CD4-positive, alpha-beta T cell treated with Interleukin-1 beta for 1 hour (primary cell): ENCODE measurements at regions not wholly inside any gene's neighbourhood (a gene's known extent, or its start where the extent isn't known, plus 50 kb on each side); places are given as distances from the start of the nearest gene placed in this dataset.

Experiments used
- DNase-seq, 2 donors: peaks; one replicate each; pipeline ENCODE4 v3.0.0-alpha.2; 2020 to 2022

- DNase-seq = no peak
These were observed 416.4 kb downstream of the TCERG1L start for GRCh38 chr10:130895161-130895560.

DNA sequence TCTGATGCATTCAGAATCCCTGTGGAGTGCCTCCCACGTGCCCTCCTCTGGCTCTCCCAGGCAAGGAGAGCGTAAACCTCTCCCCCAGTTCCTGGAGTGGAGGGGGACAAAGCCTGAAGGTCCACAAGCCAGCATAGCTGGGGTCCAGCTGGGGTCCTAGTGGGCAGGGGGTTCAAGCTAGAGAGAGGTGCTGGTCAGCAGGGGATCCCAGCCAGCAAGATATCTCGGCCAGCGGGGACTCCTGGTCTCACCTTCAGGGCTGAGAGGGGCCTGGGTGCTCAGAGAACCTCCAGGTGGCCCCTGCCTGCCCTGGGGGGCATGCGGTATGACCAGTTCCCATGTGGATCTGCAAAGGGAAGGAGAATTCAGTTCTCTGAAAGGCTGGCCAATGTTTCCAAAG lies 413.7 kb downstream of the TCERG1L start:
- DNase-seq = no peak

- DNase-seq = no peak
These were observed 413.1 kb downstream of the TCERG1L start for GRCh38 chr10:130898381-130898780.

DNA sequence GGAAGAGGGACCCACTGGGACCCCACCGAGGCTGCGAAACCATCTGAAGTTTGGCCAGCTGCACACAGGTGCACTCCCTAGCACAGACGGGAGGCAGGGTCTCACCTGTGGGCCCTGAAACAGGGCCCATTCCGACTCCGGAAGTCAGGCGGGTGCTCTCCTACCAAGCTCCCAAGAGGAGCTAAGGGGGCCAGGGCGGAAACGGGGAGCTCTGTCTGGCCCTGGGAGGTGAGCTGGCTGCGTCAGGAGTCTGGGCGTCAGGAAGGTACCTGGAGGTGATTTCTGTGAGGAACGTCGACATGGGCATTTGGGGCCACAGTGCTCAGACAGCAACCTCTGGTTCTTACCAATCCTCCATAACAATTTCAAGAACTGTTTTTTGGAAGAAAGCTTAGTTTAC lies 411.7 kb downstream of the TCERG1L start:
- no peak for DNase-seq

DNA sequence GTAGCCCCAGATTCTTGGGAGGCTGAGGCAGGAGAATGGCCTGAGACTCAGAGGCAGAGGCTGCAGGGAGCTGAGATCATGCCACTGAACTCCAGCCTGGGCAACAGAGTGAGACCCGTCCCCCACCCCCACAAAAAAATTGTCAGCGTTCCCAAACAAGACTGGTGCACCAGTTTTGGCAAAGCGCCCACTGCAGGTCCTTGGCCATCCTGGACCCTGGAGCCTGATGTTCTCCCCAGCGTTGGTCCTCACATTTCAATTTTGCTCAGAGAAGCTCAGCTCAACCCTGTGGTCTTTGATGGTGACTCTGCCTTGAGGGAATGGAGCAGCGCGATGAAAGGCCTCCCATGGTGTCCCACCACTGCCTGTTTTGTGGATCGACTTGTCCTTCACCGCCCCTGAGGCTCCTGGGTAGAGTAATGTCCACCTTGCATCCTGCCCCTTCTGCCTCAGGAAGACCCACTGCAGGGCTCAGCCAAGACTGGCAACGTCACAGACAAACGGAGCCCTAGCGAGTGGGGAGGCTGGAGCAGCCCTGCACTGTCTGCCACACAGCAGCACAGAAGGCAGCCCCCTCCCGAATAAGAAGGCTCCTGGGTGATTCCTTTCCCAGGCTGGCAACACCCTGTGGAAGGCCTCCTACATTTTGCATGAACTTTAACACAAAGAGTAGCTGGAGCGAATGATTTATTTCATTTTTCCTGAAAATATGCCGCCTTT lies 410.9 kb downstream of the TCERG1L start:
- DNase-seq = no peak

DNA sequence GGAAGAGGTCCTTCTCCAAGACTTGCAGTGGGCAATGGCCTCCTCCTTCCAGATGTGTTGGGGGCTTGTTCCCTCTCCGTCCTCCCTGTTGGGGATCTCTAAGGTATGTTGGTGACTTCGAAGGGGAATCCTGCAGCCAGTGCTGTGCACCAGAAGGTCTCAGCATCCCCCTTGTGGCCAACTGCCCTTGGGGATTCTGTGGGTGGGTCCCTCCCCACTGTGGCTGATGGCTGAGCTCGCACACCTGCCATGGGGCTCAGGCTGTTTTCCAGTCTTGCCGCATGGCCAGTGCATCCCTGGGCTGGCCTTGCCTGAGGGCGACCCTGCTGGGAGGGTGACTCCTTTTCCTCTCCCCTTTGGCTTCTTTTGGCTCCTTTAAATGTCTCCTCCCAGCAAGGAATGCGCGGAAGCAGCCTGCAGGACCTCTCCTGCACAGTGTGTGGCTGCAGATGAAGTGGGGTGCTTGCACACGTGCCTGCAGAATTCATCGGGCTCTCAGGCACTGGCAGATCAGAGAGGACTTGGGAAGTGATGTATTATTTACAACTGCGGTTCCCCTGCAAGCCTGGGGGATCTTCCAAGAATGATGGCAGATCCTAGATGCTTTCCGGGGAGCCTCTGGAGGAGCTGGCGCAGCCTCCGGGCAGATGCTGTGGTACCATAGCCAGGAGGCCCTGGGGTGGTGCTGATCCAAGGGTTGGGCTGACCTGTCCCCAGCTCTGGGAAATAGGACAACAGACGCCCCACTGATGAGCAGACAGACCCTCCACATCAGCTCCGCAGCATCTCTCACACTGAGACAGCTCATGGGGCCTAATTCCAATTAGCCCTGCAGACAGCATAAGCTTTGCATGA lies 410.0 kb downstream of the TCERG1L start:
- no peak for DNase-seq

DNA sequence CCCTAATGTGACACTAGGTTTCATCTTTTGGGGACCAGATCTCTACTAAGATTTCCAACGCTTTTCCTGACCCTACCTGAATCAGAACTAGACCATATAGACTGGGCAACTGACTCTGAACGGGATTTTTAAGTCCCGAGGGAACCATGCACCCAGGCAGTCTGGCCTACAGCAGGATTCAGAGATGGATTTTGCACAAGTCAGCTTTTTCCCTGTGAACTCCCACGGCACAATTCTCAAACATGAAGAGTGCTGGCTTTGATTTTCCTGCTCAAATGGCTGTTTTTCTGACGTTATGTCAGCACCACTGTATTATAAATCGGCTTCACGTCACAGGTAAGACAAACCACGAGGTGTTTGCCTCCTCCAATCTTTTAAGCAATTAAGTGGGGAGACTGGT lies 409.1 kb downstream of the TCERG1L start:
- no peak for DNase-seq

DNA sequence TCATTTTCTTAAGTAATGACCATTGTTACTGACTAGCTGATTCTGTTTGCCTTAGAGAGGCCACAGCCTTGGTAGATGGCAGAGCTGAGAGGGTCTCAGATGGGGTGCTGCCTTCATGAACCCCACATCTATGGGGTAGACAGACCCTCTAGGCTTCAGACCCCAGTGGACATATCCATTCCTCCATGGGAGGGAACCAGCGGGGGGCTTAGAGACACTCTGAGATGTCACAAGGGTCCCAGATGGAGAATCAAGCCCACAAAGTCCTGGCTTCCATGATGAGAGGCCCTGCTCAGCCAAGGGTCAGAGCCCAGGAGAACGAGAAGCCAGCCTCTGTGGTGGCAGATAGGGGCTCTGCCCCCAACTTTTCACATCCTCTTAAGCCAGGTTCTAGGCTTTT lies 408.6 kb downstream of the TCERG1L start:
- no peak for DNase-seq

- DNase-seq = no peak
These were observed 406.8 kb downstream of the TCERG1L start for GRCh38 chr10:130904676-130905075.

- no peak for DNase-seq
These were observed 406.1 kb downstream of the TCERG1L start for GRCh38 chr10:130905386-130905785.

DNA sequence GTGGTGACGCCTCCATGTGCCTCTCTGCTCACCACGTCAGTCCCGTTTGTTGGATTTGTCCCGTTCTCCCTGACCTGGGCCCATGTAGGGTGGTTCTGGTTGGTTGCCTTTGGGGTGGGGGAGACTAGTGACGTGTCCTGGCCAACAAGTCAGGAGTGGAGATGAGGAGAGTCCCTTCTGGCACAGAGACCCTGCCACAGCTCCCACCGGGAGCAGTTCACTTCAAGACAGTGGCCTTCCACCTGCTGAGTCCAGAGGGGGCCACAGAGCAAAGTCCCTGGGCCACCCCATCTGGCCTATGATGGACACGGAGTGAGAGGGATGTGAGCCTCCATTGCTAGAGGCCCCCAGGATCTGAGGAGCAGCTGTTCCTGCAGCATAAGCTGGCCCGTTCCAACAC lies 405.6 kb downstream of the TCERG1L start:
- DNase-seq = no peak

GRCh38 chr10:130910848-130911247 lies 400.7 kb downstream of the TCERG1L start:
- no peak for DNase-seq

- no peak for DNase-seq
These were observed 397.7 kb downstream of the TCERG1L start for GRCh38 chr10:130913844-130914243.

- DNase-seq = no peak
These were observed 397.2 kb downstream of the TCERG1L start for GRCh38 chr10:130914367-130914766.

GRCh38 chr10:130915065-130915464 lies 396.5 kb downstream of the TCERG1L start:
- no peak for DNase-seq

DNA sequence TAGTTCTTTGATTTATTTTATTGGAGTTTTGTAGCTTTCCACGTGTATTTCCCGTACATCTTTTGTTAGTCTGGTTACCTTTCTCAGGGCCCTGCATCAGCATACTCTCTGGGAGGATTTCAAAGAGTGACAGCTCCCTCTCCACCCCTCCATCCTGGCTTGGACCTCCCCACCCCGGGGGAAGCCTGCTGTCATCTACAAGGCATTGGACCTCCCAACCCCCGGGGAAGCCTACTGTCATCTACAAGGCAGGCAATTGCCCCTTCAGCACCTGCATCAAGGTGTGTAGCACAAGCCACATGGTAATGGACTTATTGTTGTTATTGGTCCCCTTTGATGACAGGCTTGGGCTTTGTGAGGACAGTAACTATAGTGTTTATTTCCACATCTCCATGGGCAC lies 390.1 kb downstream of the TCERG1L start:
- no peak for DNase-seq

DNA sequence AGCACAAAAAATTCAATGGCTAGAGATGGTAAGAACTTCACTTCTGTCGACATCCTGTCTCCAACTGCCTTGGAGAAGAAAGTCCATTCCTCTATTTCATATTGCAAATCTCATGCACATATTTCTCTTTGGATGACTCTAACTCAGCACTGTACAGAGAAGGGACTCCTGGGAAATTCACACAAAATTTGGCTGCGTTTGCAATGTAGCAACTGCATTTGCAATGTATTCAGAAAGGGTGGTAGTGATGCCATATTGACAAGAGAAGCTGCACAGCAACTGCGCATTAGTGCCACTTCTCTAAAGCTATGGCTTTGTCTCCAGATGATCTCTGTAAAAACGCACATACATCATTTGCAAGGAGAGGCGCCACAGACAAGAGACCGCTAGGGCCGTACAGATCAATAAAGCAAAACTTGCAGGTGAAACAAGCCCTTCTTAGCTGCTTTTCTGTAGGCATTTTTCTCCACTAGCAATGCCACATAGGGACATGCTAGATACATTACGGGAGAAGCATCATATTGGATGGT lies 389.5 kb downstream of the TCERG1L start:
- DNase-seq = no peak

- no peak for DNase-seq
These were observed 387.9 kb downstream of the TCERG1L start for GRCh38 chr10:130923596-130923995.

GRCh38 chr10:130924138-130924819 lies 387.2 kb downstream of the TCERG1L start:
- no peak for DNase-seq

DNA sequence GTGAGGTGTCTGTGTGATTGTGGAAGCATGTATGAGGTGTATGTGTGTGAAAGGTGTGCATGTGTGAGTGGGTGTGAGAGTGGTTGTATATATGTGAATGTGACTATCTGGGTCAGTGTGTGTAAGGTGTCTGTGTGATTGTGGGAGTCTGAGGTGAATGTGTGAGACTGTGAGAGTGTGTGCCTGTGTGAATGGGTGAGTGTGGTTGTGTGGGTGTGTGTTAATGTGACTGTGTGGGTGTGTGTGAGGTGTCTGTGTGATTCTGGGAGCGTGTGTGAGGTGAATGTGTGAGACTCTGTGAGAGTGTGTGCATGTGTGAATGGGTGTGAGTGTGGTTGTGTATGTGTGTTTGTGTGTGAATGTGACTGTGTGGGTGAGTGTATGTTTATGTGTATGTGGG lies 385.1 kb downstream of the TCERG1L start:
- DNase-seq = no peak

DNA sequence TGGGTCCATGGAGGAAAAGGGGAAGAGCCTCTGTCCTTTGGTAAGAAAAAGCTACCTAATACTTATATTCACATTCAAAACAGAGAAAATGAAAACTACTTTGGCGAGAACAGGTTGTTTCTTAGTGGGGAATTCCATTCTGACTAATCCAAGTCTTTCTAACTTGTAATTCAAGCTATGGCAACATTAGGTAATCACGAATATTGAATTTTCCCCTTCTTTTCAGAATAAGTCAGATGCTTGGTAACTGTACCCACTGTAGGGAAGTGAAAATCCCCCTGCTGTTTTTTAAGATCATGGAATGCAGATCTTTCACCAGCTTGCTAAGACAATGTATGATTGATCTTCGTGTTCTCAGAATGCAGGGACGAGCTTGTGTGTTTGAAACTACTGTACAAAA lies 384.4 kb downstream of the TCERG1L start:
- DNase-seq = no peak

- DNase-seq = no peak
These were observed 383.2 kb downstream of the TCERG1L start for GRCh38 chr10:130928306-130928705.
